Suprapubic skin (tissue), 3 donors: ENCODE measurements at regions not wholly inside any gene's neighbourhood (a gene's known extent, or its start where the extent isn't known, plus 50 kb on each side); places are given as distances from the start of the nearest gene placed in this dataset.

Source experiments
- EP300 ChIP-seq: sonication (generic); formaldehyde crosslinking; IDR thresholded peaks from one replicate; pipeline ENCODE4 v1.6.1; 2017; ENCODE audit warnings: antibody characterized with exemption
- TF ChIP-seq, protein P1 (sequence below), 2 donors: fragments of 200-600 bp in 1 of 2; fragments of 450-650 bp in 1 of 2; sonication (generic) in 1 of 2; IDR thresholded peaks; one replicate each; pipeline ENCODE4 v1.5.1; 2016 to 2019; ENCODE audit warnings: antibody characterized with exemption in 2 of 2, mild to moderate bottlenecking in 1 of 2, moderate library complexity in 1 of 2

DNA sequence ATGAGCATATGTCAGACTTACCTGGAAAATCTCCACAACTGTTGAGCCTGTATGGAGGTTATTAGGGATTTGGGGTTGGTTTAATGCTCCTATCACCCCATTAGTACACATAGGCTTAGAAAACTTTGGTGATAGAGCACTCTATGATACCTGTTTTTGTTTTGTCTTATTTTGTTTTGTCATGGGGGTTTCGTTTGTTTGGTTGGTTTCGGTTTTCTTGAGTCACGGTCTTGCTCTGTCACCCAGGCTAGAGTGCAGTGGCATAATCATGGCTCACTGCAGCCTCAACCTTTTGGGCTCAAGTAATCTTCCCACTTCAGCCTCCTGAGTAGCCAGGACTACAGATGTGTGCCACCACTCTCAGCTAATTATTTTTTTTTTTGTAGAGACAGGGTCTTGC lies 70.0 kb downstream of the MZT1 start:
- TF ChIP-seq, protein P1, sequence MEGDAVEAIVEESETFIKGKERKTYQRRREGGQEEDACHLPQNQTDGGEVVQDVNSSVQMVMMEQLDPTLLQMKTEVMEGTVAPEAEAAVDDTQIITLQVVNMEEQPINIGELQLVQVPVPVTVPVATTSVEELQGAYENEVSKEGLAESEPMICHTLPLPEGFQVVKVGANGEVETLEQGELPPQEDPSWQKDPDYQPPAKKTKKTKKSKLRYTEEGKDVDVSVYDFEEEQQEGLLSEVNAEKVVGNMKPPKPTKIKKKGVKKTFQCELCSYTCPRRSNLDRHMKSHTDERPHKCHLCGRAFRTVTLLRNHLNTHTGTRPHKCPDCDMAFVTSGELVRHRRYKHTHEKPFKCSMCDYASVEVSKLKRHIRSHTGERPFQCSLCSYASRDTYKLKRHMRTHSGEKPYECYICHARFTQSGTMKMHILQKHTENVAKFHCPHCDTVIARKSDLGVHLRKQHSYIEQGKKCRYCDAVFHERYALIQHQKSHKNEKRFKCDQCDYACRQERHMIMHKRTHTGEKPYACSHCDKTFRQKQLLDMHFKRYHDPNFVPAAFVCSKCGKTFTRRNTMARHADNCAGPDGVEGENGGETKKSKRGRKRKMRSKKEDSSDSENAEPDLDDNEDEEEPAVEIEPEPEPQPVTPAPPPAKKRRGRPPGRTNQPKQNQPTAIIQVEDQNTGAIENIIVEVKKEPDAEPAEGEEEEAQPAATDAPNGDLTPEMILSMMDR (IDR thresholded peaks at IDR 0.05) = no peak
- TF ChIP-seq EP300 = no peak
